LNCAP (cell line): ENCODE measurements at regions not wholly inside any gene's neighbourhood (a gene's known extent, or its start where the extent isn't known, plus 50 kb on each side); places are given as distances from the start of the nearest gene placed in this dataset.

Source experiments
- CTCF ChIP-seq: fragments of 450-650 bp; IDR thresholded peaks from 2 replicates; pipeline ENCODE4 v1.5.1; 2017; ENCODE audit warnings: mild to moderate bottlenecking

DNA sequence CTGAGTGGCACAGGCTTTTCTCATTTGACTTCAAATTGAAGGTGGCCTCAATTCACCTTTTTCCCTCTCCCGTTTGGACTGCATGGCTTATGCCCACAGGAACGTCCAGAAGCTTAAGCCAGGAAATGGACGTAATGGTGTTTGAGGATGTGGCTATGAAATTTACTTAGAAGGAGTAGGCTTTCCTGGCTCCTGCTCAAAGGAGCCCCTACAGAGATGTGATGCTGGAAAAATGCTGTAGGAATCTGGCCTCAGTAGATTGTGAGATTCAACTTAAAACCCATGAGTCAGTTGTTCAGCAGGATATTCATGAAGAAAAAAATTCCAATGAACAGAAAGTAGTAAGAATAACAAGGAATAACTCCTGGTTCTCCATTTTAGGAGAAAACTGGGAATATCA, 129.0 kb downstream of the ICOS start:
- no peak for TF ChIP-seq CTCF

DNA sequence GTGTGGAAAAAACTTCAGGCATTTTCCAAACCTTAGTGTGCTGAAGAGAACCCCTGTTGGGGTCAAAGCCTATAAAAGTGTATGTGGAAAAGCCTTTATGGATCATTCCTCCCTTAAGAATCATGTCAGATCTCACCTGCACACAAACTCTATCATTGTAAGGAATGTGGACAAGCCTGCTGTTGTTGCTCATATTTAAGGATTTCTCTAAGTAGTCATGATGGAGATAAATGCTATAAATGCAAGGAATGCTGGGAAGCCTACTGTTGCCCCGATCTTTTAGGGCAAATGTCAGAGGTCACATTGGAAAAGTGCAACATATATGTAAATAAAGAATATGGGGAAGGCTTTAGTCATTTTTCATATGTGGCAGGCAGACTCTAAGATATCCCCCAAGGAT, 129.5 kb downstream of the ICOS start:
- no peak for TF ChIP-seq CTCF

DNA sequence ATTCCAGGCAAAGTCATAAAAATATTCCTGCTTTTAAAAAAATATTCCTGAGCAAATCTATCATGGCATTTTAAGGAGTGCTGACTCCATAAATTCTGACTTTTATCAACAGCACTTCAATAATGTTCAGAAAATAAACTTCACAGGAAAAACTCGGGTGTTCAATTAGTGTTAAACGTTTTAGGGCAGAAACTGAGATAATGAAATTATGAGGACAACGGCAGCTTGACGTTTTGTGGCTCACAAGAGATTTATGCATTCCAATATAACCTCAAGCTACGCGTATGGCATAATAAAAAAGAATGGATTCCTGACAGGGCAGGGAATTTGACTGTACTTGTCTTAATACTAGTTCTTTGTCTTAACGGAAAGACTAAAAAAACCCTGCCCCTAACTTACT, 133.2 kb downstream of the ICOS start:
- TF ChIP-seq CTCF = no peak

GRCh38 chr2:204072443-204073324, 136.1 kb downstream of the ICOS start:
- TF ChIP-seq CTCF = peak; percentile 59

DNA sequence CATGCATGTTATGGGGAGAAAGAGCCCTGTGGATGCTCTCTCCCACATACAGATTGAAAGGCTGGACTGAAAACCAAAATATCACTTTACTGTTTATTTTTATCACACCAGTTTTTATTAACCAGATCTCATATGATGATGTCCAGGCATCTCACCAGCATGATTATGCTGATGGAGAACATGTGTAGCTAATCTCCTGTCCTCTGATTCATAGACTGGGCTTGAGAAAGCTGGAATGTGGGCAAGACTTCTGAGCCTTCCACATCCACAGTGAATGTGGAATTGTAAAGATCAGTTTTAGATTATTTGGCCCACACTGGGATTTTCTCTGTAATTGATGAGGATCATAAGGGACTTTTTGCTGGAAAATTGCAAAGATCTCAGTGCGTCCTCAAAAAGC, 137.9 kb downstream of the ICOS start:
- TF ChIP-seq CTCF = no peak

GRCh38 chr2:204078003-204078698, 141.6 kb downstream of the ICOS start:
- no peak for TF ChIP-seq CTCF

DNA sequence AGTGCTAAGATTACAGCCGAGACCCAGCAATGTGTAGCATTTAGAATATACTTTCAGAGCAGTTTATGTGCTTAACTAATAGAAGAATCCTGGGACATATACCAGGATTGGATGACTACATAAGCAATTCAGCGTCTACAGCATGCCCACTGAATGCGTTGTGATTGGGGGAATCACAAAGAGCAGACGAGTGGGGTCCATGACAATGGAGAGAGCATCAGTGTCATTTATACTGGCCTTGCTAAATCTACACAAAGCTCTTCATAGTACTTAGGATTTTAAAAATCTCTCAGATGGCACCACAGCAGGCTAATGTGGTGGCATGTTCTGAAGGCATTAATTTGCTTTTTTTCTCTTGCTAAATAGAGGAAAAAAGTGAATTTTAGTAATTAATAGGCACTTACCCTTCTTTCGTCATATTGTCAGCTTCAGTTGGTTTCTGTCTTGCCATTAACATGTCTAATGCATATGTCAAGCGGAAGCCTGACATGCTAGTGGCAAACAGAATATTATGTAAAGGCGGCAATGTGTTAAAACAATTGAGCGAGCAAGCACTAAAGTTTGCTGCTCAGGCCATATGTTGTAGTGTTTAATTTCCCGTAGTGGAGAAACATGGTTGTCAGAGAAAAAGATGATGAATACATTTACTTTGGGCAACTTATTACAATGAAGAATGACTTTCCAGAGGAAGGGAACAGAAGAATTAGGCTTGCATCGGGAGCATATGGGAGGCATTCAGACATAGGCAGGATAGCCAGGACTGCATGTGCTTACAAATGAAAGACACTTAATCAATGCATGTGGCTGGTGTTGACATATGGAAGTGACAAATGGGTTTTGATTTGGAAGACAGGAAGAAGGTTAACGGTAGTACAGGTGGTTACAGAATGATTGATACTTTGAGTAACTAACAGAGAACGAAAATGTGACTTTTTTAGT, 145.2 kb downstream of the ICOS start:
- no peak for TF ChIP-seq CTCF
